Mucosa of stomach (tissue), 1 donor: ENCODE measurements at regions not wholly inside any gene's neighbourhood (a gene's known extent, or its start where the extent isn't known, plus 50 kb on each side); places are given as distances from the start of the nearest gene placed in this dataset.

ENCODE experiments used
- H3K27me3 ChIP-seq: one replicate; pipeline ENCODE4 v1.7.0; 2013; ENCODE audit warnings: mild to moderate bottlenecking, low read length; ENCODE audit not compliant: control insufficient read depth, insufficient read depth
- H3K36me3 ChIP-seq: one replicate; pipeline ENCODE4 v1.7.0; 2013; ENCODE audit warnings: low read length; ENCODE audit not compliant: control insufficient read depth, insufficient read depth
- H3K4me1 ChIP-seq: one replicate; pipeline ENCODE4 v1.7.0; 2013; ENCODE audit warnings: mild to moderate bottlenecking, low read length; ENCODE audit not compliant: control insufficient read depth, insufficient read depth
- H3K4me3 ChIP-seq: one replicate; pipeline ENCODE4 v1.7.0; 2013; ENCODE audit warnings: low read length
- H3K9ac ChIP-seq: one replicate; pipeline ENCODE4 v1.7.0; 2013; ENCODE audit warnings: mild to moderate bottlenecking, low read length, moderate library complexity
- H3K9me3 ChIP-seq: one replicate; pipeline ENCODE4 v1.7.0; 2013; ENCODE audit warnings: mild to moderate bottlenecking, low read length, moderate library complexity; ENCODE audit not compliant: control insufficient read depth
- donor health status: Pancreatic carcinoma.

GRCh38 chr7:25830215-25830614 is 321.8 kb upstream of the NFE2L3 start:
- no peak overlapping the region for H3K9ac ChIP-seq
- no peaks in the 10 kb centered on the region for H3K36me3 ChIP-seq
- H3K4me3 ChIP-seq, result no peak overlapping the region
- H3K4me1 ChIP-seq, result peaks cover 5% of the 10 kb centered on the region
- H3K27me3 ChIP-seq, result no peaks in the 10 kb centered on the region
- no peaks in the 10 kb centered on the region for H3K9me3 ChIP-seq

GRCh38 chr7:25831062-25831691 is 320.8 kb upstream of the NFE2L3 start:
- Histone ChIP-seq H3K27me3 (no peaks in the 10 kb centered on the region), H3K4me3 (no peak overlapping the region), H3K9ac (no peak overlapping the region), H3K4me1 (peaks cover 5% of the 10 kb centered on the region), H3K36me3 (no peaks in the 10 kb centered on the region), H3K9me3 (no peaks in the 10 kb centered on the region)

- H3K4me3 ChIP-seq, result no peak overlapping the region
- no peaks in the 10 kb centered on the region for H3K9me3 ChIP-seq
- H3K27me3 ChIP-seq, result no peaks in the 10 kb centered on the region
- no peak overlapping the region for H3K9ac ChIP-seq
- no peaks in the 10 kb centered on the region for H3K36me3 ChIP-seq
- peaks cover 5% of the 10 kb centered on the region for H3K4me1 ChIP-seq
Measured at GRCh38 chr7:25831831-25832411, 320.1 kb upstream of the NFE2L3 start.

- no peaks in the 10 kb centered on the region for H3K9me3 ChIP-seq
- no peaks in the 10 kb centered on the region for H3K36me3 ChIP-seq
- no peak overlapping the region for H3K9ac ChIP-seq
- no peaks in the 10 kb centered on the region for H3K27me3 ChIP-seq
- H3K4me3 ChIP-seq, result no peak overlapping the region
- peaks cover 5% of the 10 kb centered on the region for H3K4me1 ChIP-seq
Measured at GRCh38 chr7:25832456-25832855, 319.5 kb upstream of the NFE2L3 start.

GRCh38 chr7:25832929-25833328 is 319.1 kb upstream of the NFE2L3 start:
- Histone ChIP-seq H3K27me3 (no peaks in the 10 kb centered on the region), H3K36me3 (no peaks in the 10 kb centered on the region), H3K9ac (no peak overlapping the region), H3K4me1 (peaks cover 5% of the 10 kb centered on the region), H3K9me3 (no peaks in the 10 kb centered on the region), H3K4me3 (no peak overlapping the region)

- Histone ChIP-seq H3K9ac (no peak overlapping the region), H3K27me3 (peaks cover 4% of the 10 kb centered on the region), H3K4me1 (peaks cover 5% of the 10 kb centered on the region), H3K9me3 (no peaks in the 10 kb centered on the region), H3K4me3 (no peak overlapping the region), H3K36me3 (no peaks in the 10 kb centered on the region)
Measured at GRCh38 chr7:25834050-25834449, 317.9 kb upstream of the NFE2L3 start.

GRCh38 chr7:25835197-25835596 is 316.8 kb upstream of the NFE2L3 start:
- no peak overlapping the region for H3K4me3 ChIP-seq
- peaks cover 5% of the 10 kb centered on the region for H3K27me3 ChIP-seq
- no peaks in the 10 kb centered on the region for H3K9me3 ChIP-seq
- H3K36me3 ChIP-seq, result no peaks in the 10 kb centered on the region
- H3K9ac ChIP-seq, result no peak overlapping the region
- H3K4me1 ChIP-seq, result peaks cover 5% of the 10 kb centered on the region

- no peaks in the 10 kb centered on the region for H3K36me3 ChIP-seq
- H3K4me3 ChIP-seq, result no peak overlapping the region
- H3K4me1 ChIP-seq, result no peaks in the 10 kb centered on the region
- no peaks in the 10 kb centered on the region for H3K9me3 ChIP-seq
- H3K27me3 ChIP-seq, result peaks cover 5% of the 10 kb centered on the region
- H3K9ac ChIP-seq, result no peak overlapping the region
Measured at GRCh38 chr7:25839084-25839769, 312.8 kb upstream of the NFE2L3 start.

GRCh38 chr7:25840209-25840792 is 311.7 kb upstream of the NFE2L3 start:
- Histone ChIP-seq H3K9ac (no peak overlapping the region), H3K4me1 (no peaks in the 10 kb centered on the region), H3K9me3 (no peaks in the 10 kb centered on the region), H3K4me3 (no peak overlapping the region), H3K36me3 (no peaks in the 10 kb centered on the region), H3K27me3 (peaks cover 5% of the 10 kb centered on the region)

- Histone ChIP-seq H3K9ac (no peak overlapping the region), H3K9me3 (no peaks in the 10 kb centered on the region), H3K4me3 (no peak overlapping the region), H3K4me1 (no peaks in the 10 kb centered on the region), H3K27me3 (peaks cover 5% of the 10 kb centered on the region), H3K36me3 (no peaks in the 10 kb centered on the region)
Measured at GRCh38 chr7:25841575-25841974, 310.4 kb upstream of the NFE2L3 start.

- H3K9me3 ChIP-seq, result no peaks in the 10 kb centered on the region
- peaks cover 5% of the 10 kb centered on the region for H3K27me3 ChIP-seq
- no peaks in the 10 kb centered on the region for H3K36me3 ChIP-seq
- no peak overlapping the region for H3K9ac ChIP-seq
- H3K4me3 ChIP-seq, result no peak overlapping the region
- no peaks in the 10 kb centered on the region for H3K4me1 ChIP-seq
Measured at GRCh38 chr7:25842201-25842733, 309.7 kb upstream of the NFE2L3 start.

- Histone ChIP-seq H3K27me3 (peaks cover 5% of the 10 kb centered on the region), H3K4me1 (no peaks in the 10 kb centered on the region), H3K9ac (no peak overlapping the region), H3K4me3 (no peak overlapping the region), H3K36me3 (no peaks in the 10 kb centered on the region), H3K9me3 (no peaks in the 10 kb centered on the region)
Measured at GRCh38 chr7:25843467-25843866, 308.5 kb upstream of the NFE2L3 start.
